GM21737 (cell line): ENCODE measurements at regions not wholly inside any gene's neighbourhood (a gene's known extent, or its start where the extent isn't known, plus 50 kb on each side); places are given as distances from the start of the nearest gene placed in this dataset.
"Not testable (repeated sequence)": the region's sequence is repeated elsewhere in the genome, so short reads cannot be mapped to it uniquely, and the experiment has no call there.

Experiments used
- ATAC-seq: cut with Tn5 transposase; IDR thresholded peaks from one replicate; pipeline ENCODE4 v1.9.1; 2021; ENCODE audit warnings: mild to moderate bottlenecking, moderate library complexity; ENCODE audit not compliant: unreplicated experiment

DNA sequence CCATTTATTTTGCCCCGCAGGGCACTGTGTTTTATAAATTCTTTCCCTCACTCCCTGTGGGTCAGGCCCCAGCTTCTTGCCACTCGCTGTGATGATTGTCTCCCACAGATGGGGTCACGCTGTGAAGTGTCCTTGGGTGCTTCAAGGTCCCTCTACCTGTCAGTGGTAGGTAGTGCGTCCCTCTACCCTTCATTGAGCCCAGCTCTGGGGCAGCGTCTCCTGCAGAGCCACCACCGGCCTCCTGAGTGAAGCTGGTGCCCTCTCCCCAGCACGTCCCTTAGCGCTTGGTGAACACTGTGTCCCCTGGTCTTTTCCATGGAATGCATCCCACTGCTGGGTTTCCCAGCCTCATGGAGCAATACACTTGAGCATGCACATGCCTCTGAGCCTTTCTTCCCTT, 108.2 kb downstream of the NRN1 start:
- no peak for ATAC-seq

DNA sequence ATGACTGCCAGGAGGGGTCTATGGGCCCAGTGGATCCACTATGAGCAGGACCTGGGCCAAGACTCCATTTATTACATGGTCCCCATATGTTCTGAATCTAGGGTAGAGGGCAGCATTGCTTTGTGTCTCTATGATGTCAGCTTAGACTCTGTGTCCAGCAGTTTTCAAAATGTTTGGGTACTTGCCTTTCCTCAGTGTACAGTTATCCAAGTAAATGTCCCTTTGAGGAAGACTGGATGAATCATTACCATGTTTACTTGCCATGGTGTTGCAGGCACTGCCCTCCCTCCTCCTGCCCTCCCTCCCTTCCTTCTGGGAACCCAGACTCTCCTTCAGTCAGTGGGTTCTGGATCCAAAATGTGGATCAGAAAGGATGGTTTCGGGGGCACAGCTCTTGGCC, 108.6 kb downstream of the NRN1 start:
- no peak for ATAC-seq

DNA sequence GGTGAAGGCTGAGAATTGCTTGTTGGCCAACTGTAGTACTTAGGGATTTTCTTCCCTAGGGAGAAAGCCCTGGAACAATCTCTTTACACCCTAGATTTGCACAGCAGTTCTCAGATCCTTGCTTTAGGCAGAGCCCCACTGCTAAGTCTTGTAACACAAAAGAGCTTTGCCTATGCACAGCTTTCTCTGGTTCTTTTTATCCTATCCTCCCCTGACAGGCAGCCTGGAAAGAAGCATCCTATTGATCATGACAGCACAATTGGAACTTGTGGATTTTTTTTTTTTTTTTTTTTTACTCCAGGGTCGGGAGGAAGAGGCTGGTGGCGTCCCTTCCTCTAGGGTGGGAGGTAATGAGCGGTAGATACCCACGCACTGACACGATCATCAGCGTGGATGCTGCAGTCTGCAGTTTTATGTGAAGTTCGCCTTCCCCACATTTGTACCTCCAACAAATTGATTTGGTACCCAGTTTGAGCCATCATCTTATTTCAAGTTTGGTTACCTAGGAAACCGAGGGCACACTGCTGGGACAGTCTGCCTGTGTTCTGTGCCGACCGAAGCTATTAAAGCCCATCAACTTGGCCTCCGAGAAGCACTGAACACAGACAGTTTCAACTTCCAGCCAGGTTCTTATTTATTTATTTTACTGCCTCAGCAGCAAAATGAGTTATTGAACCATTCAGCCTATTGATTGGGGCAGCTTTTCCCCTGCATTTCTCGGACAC, 110.1 kb downstream of the NRN1 start:
- ATAC-seq, result no peak

DNA sequence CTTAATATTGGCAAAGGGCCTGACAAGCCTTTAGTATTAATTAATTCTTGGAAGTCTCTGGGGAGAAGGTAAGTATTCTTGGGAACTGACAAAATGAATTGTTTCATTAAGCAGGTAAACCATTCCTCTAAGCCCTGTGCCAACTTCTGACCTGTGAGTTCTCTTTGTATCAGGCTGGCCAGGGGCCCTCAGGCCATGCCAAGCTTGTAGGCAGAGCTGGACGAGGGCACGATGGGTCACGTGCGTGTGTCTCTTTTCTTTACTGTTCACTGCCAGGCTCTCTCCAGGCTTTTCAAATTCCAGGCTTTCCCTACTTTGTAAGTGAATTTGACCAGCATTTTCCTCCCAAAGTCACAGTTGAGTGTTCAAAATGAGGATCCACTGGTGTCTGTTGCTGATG, 112.4 kb downstream of the NRN1 start:
- ATAC-seq, result no peak

- no peak for ATAC-seq
Measured at GRCh38 chr6:5893295-5893694, 113.4 kb downstream of the NRN1 start.

DNA sequence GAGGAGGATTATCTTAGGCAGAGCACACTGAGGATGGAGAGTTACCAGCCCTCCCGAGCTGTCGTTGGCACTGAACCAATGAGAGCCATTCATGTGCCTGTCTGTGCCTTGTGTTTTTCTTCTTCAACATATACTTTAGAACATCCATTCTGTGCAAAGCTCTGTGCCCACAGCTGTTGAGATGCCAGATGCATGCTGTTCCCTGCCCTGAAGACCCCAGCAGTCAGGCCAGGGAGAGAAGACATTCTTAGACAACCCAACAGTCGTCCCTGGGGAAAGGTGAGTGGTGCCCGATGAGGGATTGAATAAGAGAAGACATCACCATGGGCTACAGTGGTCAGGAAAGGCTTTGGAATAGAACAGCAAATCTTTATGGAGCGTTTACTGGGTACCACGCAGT, 114.1 kb downstream of the NRN1 start:
- ATAC-seq, result no peak

GRCh38 chr6:5878792-5879191, 127.9 kb downstream of the NRN1 start:
- no peak for ATAC-seq

- ATAC-seq, result no peak
Measured at GRCh38 chr6:5876076-5876475, 130.6 kb downstream of the NRN1 start.

DNA sequence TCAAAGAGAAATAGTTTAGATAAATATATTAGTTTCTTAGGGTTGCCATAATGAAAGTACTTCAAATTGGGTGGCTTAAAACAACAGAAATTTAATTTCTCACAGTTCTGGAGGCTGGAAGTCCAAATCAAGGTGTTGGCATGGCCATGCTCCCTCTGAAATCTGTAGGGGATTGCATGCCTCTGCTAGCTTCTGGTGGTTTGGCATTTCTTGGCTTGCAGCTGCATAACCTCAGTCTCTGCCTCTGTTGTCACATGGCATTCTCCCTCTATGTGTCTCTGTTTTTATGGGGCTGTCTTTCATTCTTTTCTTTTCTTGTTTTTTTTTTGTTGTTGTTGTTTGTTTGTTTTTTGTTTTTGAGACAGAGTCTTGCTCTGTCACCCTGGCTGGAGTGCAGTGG, 132.7 kb downstream of the NRN1 start:
- not testable (repeated sequence) for ATAC-seq

- no peak for ATAC-seq
Measured at GRCh38 chr6:5871296-5871695, 135.4 kb downstream of the NRN1 start.

DNA sequence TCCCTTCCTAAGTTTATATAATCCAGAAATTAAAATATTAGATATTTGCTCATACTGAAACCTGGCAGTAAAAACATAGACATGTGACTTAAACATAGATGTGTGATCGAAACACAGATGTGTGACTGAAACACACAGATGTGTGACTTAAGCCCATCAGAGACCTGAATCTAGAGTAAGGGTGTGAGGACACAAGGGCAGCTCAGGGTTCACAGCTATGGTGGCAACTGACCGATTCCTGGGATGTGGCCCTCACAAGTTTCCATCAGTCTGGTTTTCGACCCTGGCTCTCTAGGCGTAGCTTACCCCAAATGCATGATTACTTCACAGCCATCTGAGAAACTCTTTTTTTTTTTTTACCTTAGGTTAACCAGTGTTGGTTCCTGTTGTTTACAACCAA, 137.0 kb downstream of the NRN1 start:
- no peak for ATAC-seq

GRCh38 chr6:5869261-5869660, 137.5 kb downstream of the NRN1 start:
- ATAC-seq, result no peak

- ATAC-seq, result no peak
Measured at GRCh38 chr6:5866547-5867051, 140.1 kb downstream of the NRN1 start.

DNA sequence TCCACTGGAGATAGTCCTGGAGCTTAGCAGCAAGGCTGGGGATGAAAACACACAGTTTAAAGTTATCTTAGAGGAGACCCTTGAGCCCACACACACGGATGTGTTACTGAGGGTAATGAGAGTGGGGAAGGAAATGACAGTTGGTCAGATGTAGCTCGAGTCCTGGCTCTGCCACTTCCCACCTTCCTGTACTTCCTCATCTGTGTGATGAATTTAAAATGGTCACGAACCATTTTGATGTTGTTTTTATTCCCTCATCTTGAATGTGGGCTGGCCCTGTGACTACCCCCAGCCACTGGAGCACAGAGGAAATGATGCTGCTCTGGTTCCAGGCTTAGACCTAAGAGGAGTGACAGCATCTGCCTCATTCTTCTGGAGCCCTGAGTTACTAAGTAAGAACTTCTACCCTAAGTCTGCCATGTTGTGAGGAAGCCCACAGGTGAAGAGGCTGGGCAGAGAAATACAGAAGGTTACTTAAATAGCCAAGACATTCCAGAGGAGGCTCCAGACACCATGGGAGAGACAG, 141.2 kb downstream of the NRN1 start:
- no peak for ATAC-seq

- no peak for ATAC-seq
Measured at GRCh38 chr6:5860849-5861248, 145.9 kb downstream of the NRN1 start.

DNA sequence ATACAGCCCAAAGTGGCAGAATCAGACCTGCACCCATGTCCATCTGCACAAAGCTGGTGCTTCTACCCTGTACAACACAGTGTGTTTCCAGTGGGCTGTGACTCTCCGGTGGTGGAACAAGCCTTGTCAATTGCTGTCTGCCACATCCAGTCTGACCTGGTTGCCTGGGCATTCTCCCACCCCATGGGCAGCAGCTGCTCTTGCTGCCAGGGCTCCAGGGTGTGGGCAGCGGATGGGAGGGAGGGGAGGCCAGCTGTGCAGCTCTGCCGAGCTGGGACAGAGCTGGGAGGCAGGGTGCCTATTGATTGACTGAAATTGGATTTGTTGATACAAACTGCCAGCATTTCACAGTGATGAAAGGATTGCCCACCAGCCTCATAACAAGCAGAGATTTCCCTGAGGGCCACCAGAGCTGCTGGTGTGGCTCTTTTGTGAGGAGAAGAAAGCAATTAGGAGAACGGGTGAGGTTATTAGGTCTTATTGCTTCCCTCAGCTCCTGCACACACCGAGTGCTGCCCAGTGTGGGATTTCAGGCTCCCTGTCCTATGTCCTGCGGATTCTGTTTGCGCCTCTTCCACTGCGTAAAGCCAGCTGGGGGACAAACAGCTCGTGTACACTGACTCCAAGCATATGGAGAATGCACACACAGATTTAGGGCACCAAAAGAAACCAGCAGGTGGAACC, 150.8 kb downstream of the NRN1 start:
- ATAC-seq, result no peak

GRCh38 chr6:5854899-5855298, 151.8 kb downstream of the NRN1 start:
- no peak for ATAC-seq

DNA sequence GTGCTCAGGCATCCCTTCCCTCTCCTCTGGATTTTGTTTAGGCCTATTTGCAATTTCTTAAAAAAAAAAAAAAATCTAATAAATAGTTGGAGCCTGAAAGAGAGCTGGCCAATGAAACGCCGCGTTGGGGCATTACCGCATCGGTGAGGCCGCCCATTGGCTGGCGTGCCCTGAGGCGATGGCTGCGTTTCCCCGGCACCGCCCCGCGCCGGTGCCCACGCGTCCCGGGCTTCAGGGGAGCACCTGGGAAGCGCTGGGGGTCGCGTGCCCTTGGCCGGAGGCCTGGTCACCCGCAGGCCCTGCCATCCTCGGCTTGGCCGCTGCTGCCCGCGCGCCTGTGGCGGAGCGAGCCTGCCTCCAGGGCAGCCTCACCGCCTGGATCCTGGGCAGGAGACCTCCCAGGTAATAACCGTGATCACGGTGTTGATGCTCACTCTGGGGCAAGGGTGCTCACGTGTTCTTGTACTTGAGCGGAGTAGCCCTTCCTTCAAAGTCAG, 155.4 kb downstream of the NRN1 start:
- ATAC-seq, result peak; percentile 87

GRCh38 chr6:5850848-5851255, 155.9 kb downstream of the NRN1 start:
- ATAC-seq, result peak; percentile 21

DNA sequence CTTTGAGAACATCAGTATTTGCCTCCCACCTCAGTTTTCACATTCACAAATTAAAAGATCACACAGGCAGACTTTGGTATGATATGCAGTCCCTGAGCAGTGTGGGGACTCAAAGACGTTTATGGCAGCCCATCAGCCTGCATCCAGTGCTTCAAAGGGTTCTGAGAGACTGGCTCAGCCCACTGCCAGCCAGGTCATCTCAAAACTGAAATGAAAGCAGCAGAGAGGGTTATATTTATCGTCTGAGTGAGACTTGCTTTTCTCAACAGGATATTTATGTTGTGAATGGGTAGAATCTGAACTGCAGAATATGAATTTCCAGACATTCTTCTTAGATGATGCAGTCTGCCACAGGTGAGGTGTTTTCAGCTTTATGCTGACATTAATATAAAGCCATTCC, 159.8 kb downstream of the NRN1 start:
- no peak for ATAC-seq

DNA sequence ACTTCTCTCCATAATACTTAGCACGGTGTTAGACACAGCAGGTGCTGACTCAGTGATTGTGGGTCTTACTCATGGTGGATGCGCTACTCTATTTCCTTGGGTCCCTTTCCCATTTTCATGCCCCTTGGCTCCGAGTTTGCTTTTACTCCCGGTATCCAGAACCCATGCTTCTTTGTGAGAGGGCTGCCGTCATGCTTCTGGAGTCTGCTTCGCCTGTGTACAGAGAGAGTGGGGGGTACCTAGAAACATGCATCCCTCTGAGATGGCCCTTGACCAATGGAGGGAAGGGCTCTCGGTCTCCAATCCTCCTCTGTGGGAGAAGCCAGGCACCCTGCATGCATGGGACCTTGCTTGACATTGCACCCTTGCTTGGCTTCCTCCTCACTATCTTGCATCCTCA, 160.4 kb downstream of the NRN1 start:
- ATAC-seq, result no peak

DNA sequence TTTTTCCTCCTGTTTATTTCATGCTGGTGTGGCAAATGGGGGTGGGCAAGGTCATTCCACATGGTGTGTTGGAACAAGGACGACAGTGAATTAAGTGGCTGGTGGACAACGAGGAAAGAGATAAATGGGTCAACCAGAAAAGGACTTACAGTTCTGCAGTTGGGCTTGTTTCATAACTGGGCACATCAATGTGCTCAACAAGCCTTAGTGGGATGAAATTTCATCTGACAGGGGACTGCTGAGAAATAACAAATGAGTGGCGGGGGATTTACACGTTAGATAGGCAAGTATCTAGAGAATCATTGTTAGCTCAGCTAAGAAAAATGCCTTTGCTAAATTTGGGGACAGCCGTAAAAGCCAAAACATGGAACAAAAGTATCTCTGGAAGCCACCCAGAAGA, 163.6 kb downstream of the NRN1 start:
- no peak for ATAC-seq
